WTC11 (cell line): ENCODE measurements at regions not wholly inside any gene's neighbourhood (a gene's known extent, or its start where the extent isn't known, plus 50 kb on each side); places are given as distances from the start of the nearest gene placed in this dataset.

Source experiments
- CREB1 ChIP-seq: sonication (generic); formaldehyde crosslinking; IDR thresholded peaks from 2 replicates; pipeline ENCODE4 v1.8.0; 2023; ENCODE audit warnings: mild to moderate bottlenecking, missing genetic modification reagents
- CTCF ChIP-seq: fragments of 200-600 bp; IDR thresholded peaks from 2 replicates; pipeline ENCODE4 v1.8.0; 2022; ENCODE audit warnings: antibody characterized with exemption
- E2F4 ChIP-seq: sonication (generic); formaldehyde crosslinking; IDR thresholded peaks from 2 replicates; pipeline ENCODE4 v1.8.1; 2022; ENCODE audit warnings: low read depth, mild to moderate bottlenecking, moderate library complexity, missing genetic modification reagents, borderline replicate concordance
- GRHL2 ChIP-seq: fragments of 250-450 bp; sonication (Bioruptor Pico); IDR thresholded peaks from 2 replicates; pipeline ENCODE4 v1.8.0; 2022; ENCODE audit warnings: mild to moderate bottlenecking, moderate library complexity; ENCODE audit not compliant: insufficient replicate concordance, severe bottlenecking
- MXD4 ChIP-seq: fragments of 250-450 bp; sonication (Bioruptor Pico); IDR thresholded peaks from 2 replicates; pipeline ENCODE4 v1.8.0; 2021; ENCODE audit warnings: mild to moderate bottlenecking, moderate library complexity, borderline replicate concordance
- NR1H2 ChIP-seq: sonication (generic); formaldehyde crosslinking; IDR thresholded peaks from 2 replicates; pipeline ENCODE4 v1.9.0; 2021; ENCODE audit warnings: mild to moderate bottlenecking, moderate library complexity, missing genetic modification reagents
- TEAD4 ChIP-seq: sonication (generic); formaldehyde crosslinking; IDR thresholded peaks from 2 replicates; pipeline ENCODE4 v1.8.0; 2022; ENCODE audit warnings: mild to moderate bottlenecking, missing genetic modification reagents
- ZNF138 ChIP-seq: sonication (generic); formaldehyde crosslinking; conservative IDR thresholded peaks from 2 replicates; pipeline ENCODE4 v1.8.1; 2022; ENCODE audit warnings: mild to moderate bottlenecking, moderate library complexity, missing genetic modification reagents
- ZNF232 ChIP-seq: sonication (generic); formaldehyde crosslinking; IDR thresholded peaks from 2 replicates; pipeline ENCODE4 v1.8.0; 2022; ENCODE audit warnings: mild to moderate bottlenecking, missing genetic modification reagents
- TF ChIP-seq, protein P1 (sequence below): sonication (generic); formaldehyde crosslinking; IDR thresholded peaks from 2 replicates; pipeline ENCODE4 v1.8.0; 2022; ENCODE audit warnings: mild to moderate bottlenecking, missing genetic modification reagents

DNA sequence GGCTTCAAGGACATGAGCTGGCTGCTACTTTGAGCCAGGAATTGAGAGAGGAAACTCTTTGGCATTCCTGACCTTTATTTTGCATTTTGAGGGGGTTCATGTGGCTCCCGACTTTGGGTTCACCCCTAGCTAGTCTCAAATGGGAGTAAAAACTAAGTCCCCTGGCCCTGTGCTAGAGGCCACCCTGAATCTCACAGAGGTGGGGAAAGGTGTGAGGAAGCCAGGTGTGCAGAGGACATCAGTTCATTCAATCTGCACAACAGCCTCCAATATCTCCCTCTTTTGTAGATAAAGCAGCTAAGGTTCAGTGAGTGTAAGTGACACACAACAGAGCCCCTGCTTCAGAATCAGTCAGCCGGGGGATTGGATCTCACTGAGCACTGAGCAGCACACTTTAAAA lies 325.7 kb downstream of the DCDC2C start:
- TF ChIP-seq MXD4 (CRISPR knock-in tag) (no peak), CTCF (no peak), ZNF232 (CRISPR knock-in tag) (no peak), ZNF138 (CRISPR knock-in tag) (no peak), E2F4 (CRISPR knock-in tag) (no peak), NR1H2 (CRISPR knock-in tag) (no peak), CREB1 (no peak), TEAD4 (CRISPR knock-in tag) (no peak), GRHL2 (CRISPR knock-in tag) (no peak)
- TF ChIP-seq, protein P1, sequence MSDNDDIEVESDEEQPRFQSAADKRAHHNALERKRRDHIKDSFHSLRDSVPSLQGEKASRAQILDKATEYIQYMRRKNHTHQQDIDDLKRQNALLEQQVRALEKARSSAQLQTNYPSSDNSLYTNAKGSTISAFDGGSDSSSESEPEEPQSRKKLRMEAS, result no peak
